ENCODE measurements at regions not wholly inside any gene's neighbourhood (a gene's known extent, or its start where the extent isn't known, plus 50 kb on each side); places are given as distances from the start of the nearest gene placed in this dataset.

- no peak overlapping the region for H3K27ac Mint-ChIP-seq
- H3K4me3 Mint-ChIP-seq: no peak overlapping the region
- no peak overlapping the region for H3K18ac ChIP-seq (ENCODE audit: insufficient read length, low read depth, low read length)
Measured at GRCh38 chr14:25698111-25698510, 648.2 kb upstream of the STXBP6 start.

More at GRCh38 chr14:25698111-25698510, 648.2 kb upstream of the STXBP6 start:
- Histone ChIP-seq H2BK5ac (ENCODE audit: insufficient read length, low read length) (no peak overlapping the region), H2AFZ (ENCODE audit: low read length) (no peak overlapping the region), H2BK15ac (ENCODE audit: low read depth, low read length) (no peak overlapping the region), H4K20me1 (ENCODE audit: control insufficient read depth, insufficient read depth, insufficient read length) (no peaks in the 10 kb centered on the region), H3K9ac (ENCODE audit: extremely low read depth, insufficient read length, low read length) (no peak overlapping the region), H2AK5ac (ENCODE audit: insufficient read length, low read length) (no peak overlapping the region), H2BK120ac (ENCODE audit: low read depth, low read length, poor library complexity, severe bottlenecking) (no peak overlapping the region), H3K9me3 (ENCODE audit: control insufficient read depth, low read depth, low read length) (no peaks in the 10 kb centered on the region), H3K4me1 (ENCODE audit: insufficient read depth, low read length) (no peaks in the 10 kb centered on the region), H4K91ac (ENCODE audit: insufficient read length, low read depth, low read length) (no peak overlapping the region), H3K79me2 (ENCODE audit: insufficient read depth, low read length) (no peaks in the 10 kb centered on the region), H3K4ac (ENCODE audit: low read depth, low read length) (no peak overlapping the region), H4K8ac (replicated peaks; ENCODE audit: insufficient read length, low read depth, low read length) (no peak overlapping the region), H4K5ac (ENCODE audit: insufficient read length, low read depth, low read length) (no peak overlapping the region), H3K23ac (ENCODE audit: insufficient read length, low read depth, low read length) (no peak overlapping the region), H3K4me2 (ENCODE audit: insufficient read depth, insufficient read length, low read length) (no peak overlapping the region), H3K27me3 (ENCODE audit: insufficient read depth, low read length) (no peaks in the 10 kb centered on the region), H2BK20ac (ENCODE audit: low read depth, low read length, poor library complexity, severe bottlenecking) (no peak overlapping the region), H3K27ac (ENCODE audit: insufficient read length, low read depth, low read length) (no peak overlapping the region), H2BK12ac (ENCODE audit: insufficient read length, low read depth, low read length) (no peak overlapping the region), H3K56ac (ENCODE audit: insufficient read length, low read depth, low read length) (no peak overlapping the region), H3K79me1 (ENCODE audit: insufficient read depth, low read depth, low read length, poor library complexity, severe bottlenecking) (no peaks in the 10 kb centered on the region), H3T11ph (ENCODE audit: low read length) (no peak overlapping the region), H3K23me2 (ENCODE audit: insufficient read length, low read depth, low read length, poor library complexity, severe bottlenecking) (no peaks in the 10 kb centered on the region), H3K14ac (ENCODE audit: insufficient read depth, low read length) (no peak overlapping the region)
- WGBS (ENCODE audit: extremely low coverage, insufficient read length, low lambda C conversion rate): no CpG with 5 or more reads among the region's 1 CpG
- Mint-ChIP-seq H3K27me3 (ENCODE audit: low read depth) (no peaks in the 10 kb centered on the region), H3K4me1 (no peaks in the 10 kb centered on the region), H3K9me3 (no peaks in the 10 kb centered on the region), H3K36me3 (ENCODE audit: insufficient read depth in 1 of 3, low read depth in 3 of 3) (no peaks in the 10 kb centered on the region)
- TF ChIP-seq, protein P1, sequence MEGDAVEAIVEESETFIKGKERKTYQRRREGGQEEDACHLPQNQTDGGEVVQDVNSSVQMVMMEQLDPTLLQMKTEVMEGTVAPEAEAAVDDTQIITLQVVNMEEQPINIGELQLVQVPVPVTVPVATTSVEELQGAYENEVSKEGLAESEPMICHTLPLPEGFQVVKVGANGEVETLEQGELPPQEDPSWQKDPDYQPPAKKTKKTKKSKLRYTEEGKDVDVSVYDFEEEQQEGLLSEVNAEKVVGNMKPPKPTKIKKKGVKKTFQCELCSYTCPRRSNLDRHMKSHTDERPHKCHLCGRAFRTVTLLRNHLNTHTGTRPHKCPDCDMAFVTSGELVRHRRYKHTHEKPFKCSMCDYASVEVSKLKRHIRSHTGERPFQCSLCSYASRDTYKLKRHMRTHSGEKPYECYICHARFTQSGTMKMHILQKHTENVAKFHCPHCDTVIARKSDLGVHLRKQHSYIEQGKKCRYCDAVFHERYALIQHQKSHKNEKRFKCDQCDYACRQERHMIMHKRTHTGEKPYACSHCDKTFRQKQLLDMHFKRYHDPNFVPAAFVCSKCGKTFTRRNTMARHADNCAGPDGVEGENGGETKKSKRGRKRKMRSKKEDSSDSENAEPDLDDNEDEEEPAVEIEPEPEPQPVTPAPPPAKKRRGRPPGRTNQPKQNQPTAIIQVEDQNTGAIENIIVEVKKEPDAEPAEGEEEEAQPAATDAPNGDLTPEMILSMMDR (conservative IDR thresholded peaks at IDR 0.05): no peak
- no peak for DNase-seq
